OCI-LY7 (cell line): ENCODE measurements at regions not wholly inside any gene's neighbourhood (a gene's known extent, or its start where the extent isn't known, plus 50 kb on each side); places are given as distances from the start of the nearest gene placed in this dataset.

Source experiments
- BruUV-seq: library from RNA; stranded (reverse); fragments of 400-500 nt; replicated peaks from 2 replicates; lab custom pipeline; 2021; lab: Mats Ljungman, UMichigan
- CTCF ChIA-PET: fragments of 300-600 bp; sonication (Branson Sonifier 250); formaldehyde crosslinking; loops from one replicate; lab custom pipeline; 2022; ENCODE audit warnings: antibody characterized with exemption; ENCODE audit not compliant: unreplicated experiment; lab: Charles Lee
- POLR2A ChIA-PET: fragments of 300-600 bp; sonication (Branson Sonifier 250); formaldehyde crosslinking; loops from one replicate; lab custom pipeline; 2022; ENCODE audit warnings: antibody characterized with exemption; lab: Charles Lee
- DNase-seq: peaks from one replicate; pipeline ENCODE4 v3.0.0-alpha.2; 2015; ENCODE audit warnings: low spot score
- H2AFZ ChIP-seq: fragments of 200-600 bp; sonication (generic), shearing (Covaris generic); 2 replicates; pipeline ENCODE4 v1.6.1; 2014; ENCODE audit warnings: mild to moderate bottlenecking, antibody characterized with exemption, low read length, moderate library complexity
- H3K27ac ChIP-seq: fragments of 200-600 bp; sonication (generic); 2 replicates; pipeline ENCODE4 v1.5.1; 2014; ENCODE audit warnings: mixed run types, low read depth, mild to moderate bottlenecking, moderate library complexity, low read length, inconsistent platforms; ENCODE audit not compliant: poor library complexity, severe bottlenecking
- H3K36me3 ChIP-seq: fragments of 200-600 bp; sonication (generic); 2 replicates; pipeline ENCODE4 v1.6.1; 2014; ENCODE audit warnings: mild to moderate bottlenecking, antibody characterized with exemption, low read length, moderate library complexity, mixed read lengths; ENCODE audit not compliant: insufficient read depth
- H3K4me1 ChIP-seq: fragments of 200-600 bp; sonication (generic); 2 replicates; pipeline ENCODE4 v1.5.1; 2014; ENCODE audit warnings: mild to moderate bottlenecking, low read length; ENCODE audit not compliant: insufficient read depth, poor library complexity, severe bottlenecking
- H3K4me2 ChIP-seq: fragments of 200-600 bp; sonication (generic); 2 replicates; pipeline ENCODE4 v1.6.1; 2014; ENCODE audit warnings: mild to moderate bottlenecking, low read length
- H3K4me3 ChIP-seq: fragments of 200-600 bp; sonication (generic); 2 replicates; pipeline ENCODE4 v1.5.1; 2014; ENCODE audit warnings: mild to moderate bottlenecking, low read depth, low read length; ENCODE audit not compliant: poor library complexity, severe bottlenecking
- H3K79me2 ChIP-seq: fragments of 200-600 bp; sonication (generic); 2 replicates; pipeline ENCODE4 v1.6.1; 2016; ENCODE audit warnings: low read depth, mild to moderate bottlenecking, low read length, moderate library complexity, mixed read lengths; ENCODE audit not compliant: insufficient read depth
- H3K9me2 ChIP-seq: fragments of 200-600 bp; sonication (generic); 2 replicates; pipeline ENCODE4 v1.6.1; 2016; ENCODE audit warnings: mild to moderate bottlenecking, low read length, mixed read lengths; ENCODE audit not compliant: insufficient read depth
- H3K9me3 ChIP-seq: fragments of 200-600 bp; sonication (generic); 2 replicates; pipeline ENCODE4 v1.6.1; 2014; ENCODE audit warnings: mild to moderate bottlenecking, mixed run types, low read length, mixed read lengths
- H4K20me1 ChIP-seq: fragments of 200-600 bp; sonication (generic); 2 replicates; pipeline ENCODE4 v1.6.1; 2014; ENCODE audit warnings: mild to moderate bottlenecking, antibody characterized with exemption, low read length, moderate library complexity, mixed read lengths; ENCODE audit not compliant: insufficient read depth
- EZH2phosphoT487 ChIP-seq: fragments of 200-600 bp; sonication (generic); IDR thresholded peaks from 2 replicates; pipeline ENCODE4 v1.6.1; 2018; ENCODE audit warnings: low read depth, borderline replicate concordance, mild to moderate bottlenecking, mixed run types, antibody characterized with exemption, low read length, moderate library complexity, mixed read lengths
- intact Hi-C: fragments of 100-400 bp; cut with micrococcal nuclease; formaldehyde crosslinking; loops from one replicate; pipeline ENCODE4 v1.10.0; 2022; ENCODE audit not compliant: unreplicated experiment
- TF ChIP-seq, protein P1 (sequence below): fragments of 200-600 bp; sonication (generic); conservative IDR thresholded peaks from 2 replicates; pipeline ENCODE4 v1.5.1; 2014; ENCODE audit warnings: mild to moderate bottlenecking, antibody characterized with exemption, low read length, moderate library complexity, mixed read lengths

GRCh38 chr6:130676077-130676772 is 151.0 kb upstream of the SMLR1 start:
- Histone ChIP-seq H3K27ac (no peak overlapping the region), H3K9me3 (no peaks in the 10 kb centered on the region), H3K79me2 (no peaks in the 10 kb centered on the region), H3K4me2 (no peak overlapping the region), H3K9me2 (no peaks in the 10 kb centered on the region), H3K36me3 (no peaks in the 10 kb centered on the region), H4K20me1 (0 out of 2 replicates have a peak, but pooled peaks cover 4% of the 10 kb centered on the region), H3K4me1 (no peaks in the 10 kb centered on the region), H2AFZ (no peak overlapping the region), H3K4me3 (no peak overlapping the region)
- CTCF ChIA-PET: no interaction called here
- no peak for DNase-seq
- BruUV-seq: no TSS peak
- intact Hi-C loops: no loop called here
- TF ChIP-seq, protein P1, sequence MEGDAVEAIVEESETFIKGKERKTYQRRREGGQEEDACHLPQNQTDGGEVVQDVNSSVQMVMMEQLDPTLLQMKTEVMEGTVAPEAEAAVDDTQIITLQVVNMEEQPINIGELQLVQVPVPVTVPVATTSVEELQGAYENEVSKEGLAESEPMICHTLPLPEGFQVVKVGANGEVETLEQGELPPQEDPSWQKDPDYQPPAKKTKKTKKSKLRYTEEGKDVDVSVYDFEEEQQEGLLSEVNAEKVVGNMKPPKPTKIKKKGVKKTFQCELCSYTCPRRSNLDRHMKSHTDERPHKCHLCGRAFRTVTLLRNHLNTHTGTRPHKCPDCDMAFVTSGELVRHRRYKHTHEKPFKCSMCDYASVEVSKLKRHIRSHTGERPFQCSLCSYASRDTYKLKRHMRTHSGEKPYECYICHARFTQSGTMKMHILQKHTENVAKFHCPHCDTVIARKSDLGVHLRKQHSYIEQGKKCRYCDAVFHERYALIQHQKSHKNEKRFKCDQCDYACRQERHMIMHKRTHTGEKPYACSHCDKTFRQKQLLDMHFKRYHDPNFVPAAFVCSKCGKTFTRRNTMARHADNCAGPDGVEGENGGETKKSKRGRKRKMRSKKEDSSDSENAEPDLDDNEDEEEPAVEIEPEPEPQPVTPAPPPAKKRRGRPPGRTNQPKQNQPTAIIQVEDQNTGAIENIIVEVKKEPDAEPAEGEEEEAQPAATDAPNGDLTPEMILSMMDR: no peak
- no peak for TF ChIP-seq EZH2phosphoT487
- POLR2A ChIA-PET: interaction anchor here (0.7 to 1.1 kb wide), 4 partner anchors 11 to 320 kb away, joined by 3 read pairs; no protein-coding TSS in a partner anchor

GRCh38 chr6:130676773-130677144 is 150.4 kb upstream of the SMLR1 start:
- CTCF ChIA-PET: no interaction called here

More at GRCh38 chr6:130676773-130677144, 150.4 kb upstream of the SMLR1 start:
- Histone ChIP-seq H2AFZ (no peak overlapping the region), H3K4me3 (no peak overlapping the region), H3K4me2 (no peak overlapping the region), H4K20me1 (0 out of 2 replicates have a peak, but pooled peaks cover 4% of the 10 kb centered on the region), H3K27ac (no peak overlapping the region), H3K9me3 (no peaks in the 10 kb centered on the region), H3K9me2 (no peaks in the 10 kb centered on the region), H3K36me3 (no peaks in the 10 kb centered on the region), H3K79me2 (no peaks in the 10 kb centered on the region), H3K4me1 (no peaks in the 10 kb centered on the region)
- TF ChIP-seq, protein P1: no peak
- TF ChIP-seq EZH2phosphoT487: no peak
- intact Hi-C loops: no loop called here
- POLR2A ChIA-PET: interaction anchor here (1.1 kb wide), 1 partner anchor 19 kb away, joined by 3 read pairs; no protein-coding TSS in a partner anchor
- DNase-seq: no peak
- no TSS peak for BruUV-seq
